Activated naive CD8-positive, alpha-beta T cell treated with anti-CD3 and anti-CD28 coated beads, Interleukin-2, amount 50 U/mL, for 24 hours (primary cell): ENCODE measurements at regions not wholly inside any gene's neighbourhood (a gene's known extent, or its start where the extent isn't known, plus 50 kb on each side); places are given as distances from the start of the nearest gene placed in this dataset.

Experiments used
- ATAC-seq: fragments of 150-1000 bp; cut with Tn5 transposase; one replicate; pipeline ENCODE4 v1.10.0; 2021
- DNase-seq: peaks from one replicate; pipeline ENCODE4 v3.0.0; 2021
- H3K27ac Mint-ChIP-seq: one replicate; pipeline ENCODE4 v1.8.0; 2021; ENCODE audit warnings: mild to moderate bottlenecking, mixed read lengths
- H3K27me3 Mint-ChIP-seq: one replicate; pipeline ENCODE4 v1.8.0; 2021; ENCODE audit warnings: mixed read lengths
- H3K36me3 Mint-ChIP-seq: one replicate; pipeline ENCODE4 v1.8.0; 2021; ENCODE audit warnings: low read depth, mixed read lengths
- H3K4me1 Mint-ChIP-seq: one replicate; pipeline ENCODE4 v1.8.0; 2021; ENCODE audit warnings: mixed read lengths
- H3K4me3 Mint-ChIP-seq: one replicate; pipeline ENCODE4 v1.8.0; 2021; ENCODE audit warnings: mild to moderate bottlenecking, moderate library complexity, mixed read lengths
- H3K9me3 Mint-ChIP-seq: one replicate; pipeline ENCODE4 v1.8.0; 2021; ENCODE audit warnings: mixed read lengths

DNA sequence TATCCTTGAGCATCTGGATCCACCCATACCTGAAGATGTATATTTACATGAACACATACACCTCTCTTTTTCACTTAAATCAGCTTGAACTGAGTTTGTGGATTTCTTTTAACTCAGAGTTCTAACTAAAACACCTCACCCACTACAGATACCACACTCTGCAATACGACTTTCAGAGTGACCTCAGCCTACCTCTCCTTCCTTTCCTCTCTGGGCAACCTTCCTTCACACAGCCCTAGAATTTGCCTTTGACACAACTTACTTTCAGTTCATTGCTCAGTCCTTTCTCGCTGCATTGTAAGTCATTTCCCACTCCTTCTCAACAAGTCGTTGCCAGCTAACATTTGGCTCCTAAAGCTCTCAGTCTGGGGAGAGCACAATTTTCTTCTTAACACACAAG lies 151.9 kb upstream of the IRX3 start:
- H3K27ac Mint-ChIP-seq: no peak overlapping the region
- no peak overlapping the region for H3K4me3 Mint-ChIP-seq
- no peaks in the 10 kb centered on the region for H3K36me3 Mint-ChIP-seq
- ATAC-seq (no peak), DNase-seq (no peak)
- no peaks in the 10 kb centered on the region for H3K9me3 Mint-ChIP-seq
- H3K27me3 Mint-ChIP-seq: peaks cover 1% of the 10 kb centered on the region
- no peaks in the 10 kb centered on the region for H3K4me1 Mint-ChIP-seq

DNA sequence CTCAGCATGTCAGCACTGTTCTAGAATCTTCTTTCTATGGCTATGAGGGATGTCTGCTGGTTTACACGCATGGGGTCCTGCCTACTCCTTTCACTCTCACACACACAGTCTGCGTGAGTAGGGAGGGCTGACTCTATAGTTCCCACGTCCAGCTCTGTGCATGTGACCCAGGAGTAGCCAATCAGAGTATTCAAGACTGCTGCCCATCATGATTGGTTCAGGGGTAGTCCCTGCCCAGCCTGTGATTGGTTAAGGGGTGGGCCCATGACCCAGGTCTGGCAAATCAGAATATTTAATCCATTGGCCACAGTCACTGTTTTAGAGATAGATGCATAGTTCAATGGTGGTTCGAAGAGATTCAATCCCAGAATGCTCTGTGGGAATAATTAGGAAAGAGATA lies 151.3 kb upstream of the IRX3 start:
- no peak for DNase-seq
- no peaks in the 10 kb centered on the region for H3K4me1 Mint-ChIP-seq
- H3K27me3 Mint-ChIP-seq: peaks cover 6% of the 10 kb centered on the region
- H3K36me3 Mint-ChIP-seq: no peaks in the 10 kb centered on the region
- H3K9me3 Mint-ChIP-seq: no peaks in the 10 kb centered on the region
- ATAC-seq: no peak
- H3K27ac Mint-ChIP-seq: no peak overlapping the region
- no peak overlapping the region for H3K4me3 Mint-ChIP-seq

DNA sequence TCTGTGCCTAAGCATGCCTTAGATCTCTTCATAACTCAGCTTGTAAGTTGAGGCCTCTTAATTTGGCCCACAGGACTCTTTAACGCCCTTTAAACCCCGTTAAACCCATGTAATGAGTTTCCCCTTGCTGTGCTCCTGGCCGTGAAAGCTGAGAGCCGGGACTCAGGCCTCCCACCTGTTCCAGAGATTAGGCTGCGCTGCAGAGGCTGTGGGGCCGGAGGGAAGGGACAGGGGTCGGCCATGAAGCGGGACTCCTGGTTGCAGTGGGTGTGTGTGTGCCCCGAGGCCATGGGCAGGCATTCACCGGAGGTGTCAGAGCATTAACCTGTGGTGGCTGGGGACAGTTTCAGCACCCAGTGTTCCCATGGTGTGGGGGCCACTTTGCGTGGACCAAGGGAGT lies 150.8 kb upstream of the IRX3 start:
- Mint-ChIP-seq H3K4me1 (no peaks in the 10 kb centered on the region), H3K36me3 (no peaks in the 10 kb centered on the region), H3K27me3 (peaks cover 11% of the 10 kb centered on the region), H3K27ac (no peak overlapping the region), H3K9me3 (no peaks in the 10 kb centered on the region), H3K4me3 (no peak overlapping the region)
- DNase-seq: no peak
- ATAC-seq: no peak

DNA sequence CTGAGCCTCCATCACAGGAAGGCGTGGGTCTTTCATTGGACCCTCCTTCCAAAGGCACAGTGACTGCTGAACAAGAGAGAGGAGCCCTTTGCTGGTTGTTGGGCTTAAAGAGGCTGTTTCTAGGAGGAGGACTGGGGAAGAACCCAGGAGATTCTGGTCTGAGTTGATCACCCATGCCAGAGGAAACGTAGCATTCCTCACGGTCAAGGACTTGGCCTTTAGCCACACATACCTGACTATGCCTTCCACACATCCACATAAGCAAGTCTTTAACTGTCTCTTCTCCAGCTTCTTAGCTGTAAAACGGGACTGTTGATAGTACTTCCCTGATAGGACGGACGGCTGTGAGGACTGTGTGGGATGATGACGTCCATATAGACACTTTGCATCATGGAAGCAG lies 149.8 kb upstream of the IRX3 start:
- Mint-ChIP-seq H3K4me1 (no peaks in the 10 kb centered on the region), H3K9me3 (no peaks in the 10 kb centered on the region), H3K27ac (no peak overlapping the region), H3K4me3 (no peak overlapping the region), H3K27me3 (peaks cover 17% of the 10 kb centered on the region), H3K36me3 (no peaks in the 10 kb centered on the region)
- ATAC-seq (no peak), DNase-seq (no peak)

DNA sequence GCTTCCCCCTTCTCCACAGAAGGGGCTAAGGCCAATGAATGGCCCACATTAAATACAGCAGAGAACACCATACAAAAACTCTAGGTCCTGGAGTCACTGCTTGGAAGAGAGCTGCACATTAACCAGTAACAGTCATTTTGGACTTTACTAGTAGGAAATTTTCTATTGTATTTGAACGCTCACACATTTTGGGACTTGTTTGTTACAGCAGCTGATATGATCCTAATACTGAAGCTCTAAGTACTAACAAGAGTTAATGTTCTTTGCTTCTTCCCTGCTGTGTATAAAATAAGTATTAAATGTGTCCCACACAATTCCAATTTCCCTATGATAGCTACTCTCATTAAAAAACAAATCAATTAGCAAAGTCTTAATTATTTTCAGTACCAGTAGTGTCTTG lies 148.3 kb upstream of the IRX3 start:
- H3K27ac Mint-ChIP-seq: no peak overlapping the region
- no peaks in the 10 kb centered on the region for H3K4me1 Mint-ChIP-seq
- H3K36me3 Mint-ChIP-seq: peaks cover 2% of the 10 kb centered on the region
- peaks cover 31% of the 10 kb centered on the region for H3K27me3 Mint-ChIP-seq
- no peak overlapping the region for H3K4me3 Mint-ChIP-seq
- peaks cover 4% of the 10 kb centered on the region for H3K9me3 Mint-ChIP-seq
- DNase-seq (no peak), ATAC-seq (no peak)

DNA sequence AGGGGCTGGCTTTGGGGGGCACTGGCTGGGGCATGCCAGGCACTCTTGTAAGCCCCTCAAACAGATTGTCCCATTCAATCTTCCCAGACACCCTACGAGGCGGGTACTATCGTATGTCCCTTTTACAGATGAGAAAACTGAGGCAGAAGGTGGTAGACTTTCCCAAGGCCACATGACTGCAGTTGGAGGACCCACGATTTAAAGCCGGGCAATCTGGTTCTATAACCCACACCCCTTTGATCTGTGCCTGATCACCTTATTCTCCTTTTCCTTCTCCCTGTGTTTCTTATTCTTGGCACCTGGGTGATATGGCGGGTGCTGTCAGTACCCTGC lies 146.3 kb upstream of the IRX3 start:
- ATAC-seq: no peak
- H3K9me3 Mint-ChIP-seq: peaks cover 6% of the 10 kb centered on the region
- H3K27me3 Mint-ChIP-seq: peaks cover 38% of the 10 kb centered on the region
- no peak for DNase-seq
- H3K36me3 Mint-ChIP-seq: peaks cover 2% of the 10 kb centered on the region
- no peaks in the 10 kb centered on the region for H3K4me1 Mint-ChIP-seq
- no peak overlapping the region for H3K27ac Mint-ChIP-seq
- H3K4me3 Mint-ChIP-seq: no peak overlapping the region

DNA sequence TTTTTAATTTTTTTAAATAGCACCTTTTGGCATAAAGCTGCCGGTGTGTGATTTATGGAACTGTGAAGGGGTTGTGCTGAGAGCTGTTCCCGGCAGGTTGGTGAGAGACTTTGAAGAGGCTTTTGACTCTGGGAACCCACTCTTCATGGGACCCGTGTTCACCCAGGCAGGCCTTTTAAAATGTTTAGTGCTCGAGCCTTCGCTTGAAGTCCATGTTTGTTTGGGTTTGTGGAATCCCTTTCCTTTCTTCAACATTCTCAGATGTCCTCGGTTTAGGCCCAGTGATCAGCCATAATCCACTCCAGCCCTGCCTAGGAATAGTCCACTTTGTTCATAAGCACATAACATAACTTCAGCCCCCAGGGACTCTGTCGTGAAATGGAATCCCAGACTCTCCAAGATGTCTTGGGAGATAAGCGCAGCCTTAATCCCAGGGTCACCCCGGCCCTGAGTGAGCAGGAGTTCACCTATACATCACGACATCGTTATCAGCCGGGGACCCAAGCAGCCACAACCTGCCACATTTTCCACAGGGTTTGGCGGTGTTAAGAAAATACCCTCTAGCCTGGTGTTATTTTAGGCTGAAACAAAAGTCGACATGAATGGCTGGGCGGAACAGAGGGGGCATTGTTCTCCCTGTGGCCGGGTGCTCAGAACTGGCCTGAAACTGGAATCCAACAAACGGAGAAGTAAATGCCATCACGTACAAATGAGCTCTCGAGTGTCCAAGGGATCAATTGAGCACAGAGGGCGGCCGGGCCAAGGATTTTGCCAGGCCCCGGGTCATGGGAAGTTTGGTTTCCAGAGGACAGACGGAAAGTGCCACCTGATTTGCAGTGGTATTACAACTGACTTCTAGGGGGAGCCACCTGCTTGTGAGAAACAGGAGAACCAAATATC lies 145.7 kb upstream of the IRX3 start:
- DNase-seq (no peak), ATAC-seq (no peak)
- H3K27me3 Mint-ChIP-seq: peaks cover 38% of the 10 kb centered on the region
- peaks cover 2% of the 10 kb centered on the region for H3K36me3 Mint-ChIP-seq
- peaks cover 6% of the 10 kb centered on the region for H3K9me3 Mint-ChIP-seq
- H3K4me3 Mint-ChIP-seq: no peak overlapping the region
- no peak overlapping the region for H3K27ac Mint-ChIP-seq
- no peaks in the 10 kb centered on the region for H3K4me1 Mint-ChIP-seq

DNA sequence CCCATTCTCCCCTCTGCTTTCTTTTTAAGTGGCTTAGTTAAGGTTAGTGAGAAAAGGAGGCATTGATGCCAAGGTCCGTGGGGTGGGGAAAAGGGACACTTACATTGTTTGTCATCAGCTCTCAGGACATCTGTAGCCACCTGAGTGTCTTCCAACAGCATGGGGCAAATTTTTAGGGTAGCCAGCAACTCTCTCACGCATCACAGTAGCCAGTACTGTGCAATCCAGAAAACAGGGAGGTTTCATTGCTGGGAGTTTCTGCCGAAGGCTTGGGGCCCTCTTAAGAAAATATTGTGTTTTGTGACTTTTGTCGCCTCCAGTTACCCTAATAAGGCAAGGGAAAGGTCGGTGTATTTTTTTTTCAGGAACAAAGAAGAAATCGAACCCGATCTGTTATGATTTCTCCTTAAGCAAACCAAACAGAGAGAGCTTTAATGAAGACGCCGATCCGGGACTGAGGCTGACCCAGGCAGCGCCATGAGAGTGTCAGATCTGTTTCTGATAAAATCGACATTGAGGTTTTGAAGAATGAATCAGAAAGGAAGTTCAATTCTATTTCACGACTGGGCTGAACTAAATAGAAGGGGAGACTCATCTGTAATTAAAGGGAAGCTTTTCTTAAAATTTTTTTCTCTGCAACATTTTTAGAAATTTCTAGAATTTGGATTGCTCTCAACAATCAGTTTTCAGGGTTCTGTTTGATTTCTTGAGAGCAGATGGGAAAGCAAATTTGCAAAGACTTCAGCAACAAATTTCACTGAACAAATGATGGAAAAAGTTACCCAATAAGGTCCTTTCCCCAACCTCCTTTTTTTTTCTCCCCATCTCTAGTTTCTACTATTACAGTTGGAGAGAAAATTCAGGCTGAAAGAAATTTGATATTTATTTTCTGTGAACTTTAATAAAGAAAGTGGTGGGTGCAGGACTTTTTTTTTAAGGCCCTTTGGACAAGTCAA lies 144.7 kb upstream of the IRX3 start:
- H3K4me3 Mint-ChIP-seq: no peak overlapping the region
- no peaks in the 10 kb centered on the region for H3K4me1 Mint-ChIP-seq
- H3K27me3 Mint-ChIP-seq: peaks cover 38% of the 10 kb centered on the region
- H3K27ac Mint-ChIP-seq: no peak overlapping the region
- no peak for ATAC-seq
- H3K36me3 Mint-ChIP-seq: peaks cover 2% of the 10 kb centered on the region
- no peak for DNase-seq
- peaks cover 6% of the 10 kb centered on the region for H3K9me3 Mint-ChIP-seq

DNA sequence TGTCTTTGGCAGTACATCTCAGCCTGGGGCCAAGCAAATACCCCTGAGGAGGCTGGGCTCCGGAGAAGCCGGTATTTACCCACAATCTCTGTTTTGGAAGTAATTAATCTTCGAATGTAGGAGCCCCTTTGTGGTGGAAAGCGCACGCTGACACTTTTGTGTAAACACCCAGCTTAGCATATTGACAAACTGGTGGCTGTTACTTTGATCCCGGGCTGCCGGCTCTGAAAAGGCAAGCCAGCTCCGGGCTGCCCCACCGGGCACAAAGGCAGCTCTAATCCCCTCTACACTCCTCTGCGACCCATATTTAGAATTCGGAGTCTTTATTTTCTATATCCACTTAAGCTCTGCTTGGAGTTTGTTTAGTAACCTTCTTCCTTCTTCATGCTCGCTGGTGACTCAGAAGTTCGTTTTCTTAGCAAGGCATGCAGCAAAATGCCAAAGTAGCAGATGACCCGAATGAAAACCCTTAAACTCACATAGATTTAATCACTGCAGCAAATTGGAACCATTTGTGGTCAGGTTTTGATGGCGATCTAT lies 144.0 kb upstream of the IRX3 start:
- H3K4me3 Mint-ChIP-seq: no peak overlapping the region
- no peaks in the 10 kb centered on the region for H3K4me1 Mint-ChIP-seq
- H3K27me3 Mint-ChIP-seq: peaks cover 38% of the 10 kb centered on the region
- peaks cover 6% of the 10 kb centered on the region for H3K9me3 Mint-ChIP-seq
- H3K36me3 Mint-ChIP-seq: peaks cover 2% of the 10 kb centered on the region
- ATAC-seq: no peak
- no peak overlapping the region for H3K27ac Mint-ChIP-seq
- no peak for DNase-seq

DNA sequence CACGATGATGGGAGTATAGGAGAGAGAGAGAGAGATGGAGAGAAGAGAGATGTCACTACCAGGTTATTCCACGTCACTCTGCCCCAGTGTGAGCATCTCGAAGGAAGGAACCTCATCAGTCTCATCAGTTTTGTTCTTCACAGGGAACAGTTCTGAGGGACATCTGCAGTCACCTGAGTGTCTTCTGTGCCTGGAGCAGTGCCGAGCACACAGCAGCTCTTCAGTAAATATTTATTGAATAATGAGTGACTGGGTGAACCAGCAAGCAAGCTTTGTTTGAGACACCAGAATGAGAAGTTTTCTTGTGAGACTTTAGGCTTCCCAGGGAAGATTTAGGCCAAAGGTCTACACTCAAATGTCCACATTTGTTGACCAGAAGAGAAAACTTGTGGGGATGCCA lies 142.4 kb upstream of the IRX3 start:
- no peak for DNase-seq
- Mint-ChIP-seq H3K4me3 (no peak overlapping the region), H3K27ac (no peak overlapping the region), H3K4me1 (no peaks in the 10 kb centered on the region), H3K27me3 (peaks cover 38% of the 10 kb centered on the region), H3K9me3 (peaks cover 6% of the 10 kb centered on the region), H3K36me3 (peaks cover 2% of the 10 kb centered on the region)
- ATAC-seq: no peak

DNA sequence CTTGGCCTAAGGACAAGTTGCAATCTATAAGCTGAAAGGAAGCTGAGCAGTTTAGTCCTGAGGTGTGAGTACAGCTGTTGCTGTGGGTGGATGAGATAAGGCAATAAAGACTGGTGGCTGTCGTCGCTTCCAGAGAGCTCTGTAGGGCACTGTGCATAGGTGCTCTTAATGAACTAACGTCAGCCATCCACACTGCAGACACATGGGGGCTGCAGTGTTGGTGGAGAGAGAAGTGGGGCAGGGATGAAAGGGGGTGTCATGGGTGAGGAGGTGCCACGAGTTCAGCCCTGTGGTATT lies 139.9 kb upstream of the IRX3 start:
- H3K9me3 Mint-ChIP-seq: peaks cover 6% of the 10 kb centered on the region
- no peak overlapping the region for H3K27ac Mint-ChIP-seq
- ATAC-seq (no peak), DNase-seq (no peak)
- H3K36me3 Mint-ChIP-seq: peaks cover 2% of the 10 kb centered on the region
- peaks cover 22% of the 10 kb centered on the region for H3K27me3 Mint-ChIP-seq
- H3K4me3 Mint-ChIP-seq: no peak overlapping the region
- peaks cover 2% of the 10 kb centered on the region for H3K4me1 Mint-ChIP-seq

DNA sequence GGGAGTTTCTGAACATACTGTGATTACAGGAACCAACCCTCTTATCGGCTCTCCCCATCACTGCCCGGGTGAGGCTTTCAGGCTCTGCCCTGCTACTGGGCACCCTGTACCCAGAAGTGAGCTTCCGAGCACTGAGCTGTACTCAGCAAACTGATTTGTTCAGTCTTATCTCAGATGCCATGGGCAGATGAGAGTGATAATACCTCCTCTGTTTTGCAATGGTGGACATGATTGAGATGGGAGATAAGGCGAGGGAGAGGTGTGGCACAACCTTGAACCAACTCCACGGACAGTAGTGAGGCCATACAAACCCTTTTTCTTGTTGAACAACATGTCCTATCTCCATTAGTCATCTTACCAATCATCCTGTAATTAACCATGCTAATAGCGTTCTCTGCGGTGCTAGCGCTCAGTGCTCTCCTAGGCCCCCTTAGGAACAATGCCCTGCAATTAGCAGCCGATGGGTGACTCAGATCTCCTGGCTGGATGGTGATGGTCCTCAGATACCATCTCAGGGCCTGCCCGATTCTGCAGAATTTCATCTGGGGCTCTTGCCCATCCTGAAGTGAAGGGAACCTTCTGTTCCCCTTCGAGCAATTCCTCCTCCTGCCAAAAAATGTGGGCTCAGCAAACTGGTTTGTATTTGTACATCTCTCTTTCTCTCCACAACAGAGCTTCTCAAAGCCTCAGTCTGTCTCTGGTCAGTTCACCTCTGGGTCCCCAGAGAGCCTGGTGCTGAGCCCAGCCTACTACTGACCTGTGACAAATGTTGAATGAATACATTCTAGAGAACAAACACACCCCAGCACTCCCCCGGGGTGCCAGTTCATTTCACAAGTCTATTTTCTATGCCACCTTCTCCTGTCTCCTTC lies 139.3 kb upstream of the IRX3 start:
- no peak for DNase-seq
- H3K4me3 Mint-ChIP-seq: no peak overlapping the region
- H3K9me3 Mint-ChIP-seq: peaks cover 6% of the 10 kb centered on the region
- peaks cover 18% of the 10 kb centered on the region for H3K27me3 Mint-ChIP-seq
- no peak overlapping the region for H3K27ac Mint-ChIP-seq
- H3K36me3 Mint-ChIP-seq: peaks cover 2% of the 10 kb centered on the region
- ATAC-seq: no peak
- peaks cover 2% of the 10 kb centered on the region for H3K4me1 Mint-ChIP-seq

DNA sequence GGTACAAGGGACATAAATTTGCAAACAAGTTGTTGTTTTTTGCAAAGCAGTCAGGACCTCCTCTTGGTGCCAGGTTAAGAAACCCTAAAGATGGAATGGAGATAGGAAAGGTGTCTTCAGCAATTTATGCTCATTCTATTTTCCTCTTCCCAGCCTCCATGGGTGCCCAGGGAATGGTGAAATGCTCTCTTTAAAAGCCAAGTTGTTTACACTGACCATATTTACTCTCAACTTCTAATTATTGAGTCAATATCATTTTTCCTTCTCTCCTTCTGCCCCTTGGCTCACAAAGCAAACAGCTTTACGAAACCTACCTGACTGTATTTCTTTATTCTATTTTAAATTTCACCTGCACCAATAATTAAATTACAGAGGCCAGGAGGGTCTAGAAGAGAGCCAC lies 138.5 kb upstream of the IRX3 start:
- Mint-ChIP-seq H3K27ac (no peak overlapping the region), H3K27me3 (peaks cover 11% of the 10 kb centered on the region), H3K4me3 (no peak overlapping the region), H3K4me1 (peaks cover 2% of the 10 kb centered on the region), H3K36me3 (peaks cover 1% of the 10 kb centered on the region), H3K9me3 (peaks cover 4% of the 10 kb centered on the region)
- no peak for DNase-seq
- ATAC-seq: no peak

DNA sequence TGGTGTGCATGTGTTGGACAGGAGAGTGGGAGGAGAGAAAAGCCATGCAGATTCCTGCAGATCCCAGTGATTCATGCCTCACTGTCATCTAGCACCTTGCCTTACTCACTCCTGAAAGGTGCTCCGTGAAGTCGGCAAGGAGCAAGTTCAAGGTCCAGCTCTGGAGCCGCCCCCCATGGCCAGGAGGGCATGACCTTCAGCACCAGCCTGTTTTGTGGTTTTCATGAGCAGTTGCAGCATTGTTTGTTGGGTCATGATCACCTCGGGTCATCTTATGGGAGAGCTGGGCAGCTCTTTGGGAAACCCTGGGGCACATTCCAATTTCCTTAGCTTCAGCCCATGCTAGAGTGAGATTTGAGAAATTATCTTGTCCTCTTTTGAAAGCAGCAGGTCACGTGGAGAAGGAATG lies 137.5 kb upstream of the IRX3 start:
- no peak for DNase-seq
- Mint-ChIP-seq H3K4me3 (no peak overlapping the region), H3K9me3 (no peaks in the 10 kb centered on the region), H3K36me3 (no peaks in the 10 kb centered on the region), H3K27me3 (peaks cover 6% of the 10 kb centered on the region), H3K4me1 (peaks cover 2% of the 10 kb centered on the region), H3K27ac (no peak overlapping the region)
- no peak for ATAC-seq
